ENCODE measurements at regions not wholly inside any gene's neighbourhood (a gene's known extent, or its start where the extent isn't known, plus 50 kb on each side); places are given as distances from the start of the nearest gene placed in this dataset.
"Not testable (repeated sequence)": the region's sequence is repeated elsewhere in the genome, so short reads cannot be mapped to it uniquely, and the experiment has no call there.

DNA sequence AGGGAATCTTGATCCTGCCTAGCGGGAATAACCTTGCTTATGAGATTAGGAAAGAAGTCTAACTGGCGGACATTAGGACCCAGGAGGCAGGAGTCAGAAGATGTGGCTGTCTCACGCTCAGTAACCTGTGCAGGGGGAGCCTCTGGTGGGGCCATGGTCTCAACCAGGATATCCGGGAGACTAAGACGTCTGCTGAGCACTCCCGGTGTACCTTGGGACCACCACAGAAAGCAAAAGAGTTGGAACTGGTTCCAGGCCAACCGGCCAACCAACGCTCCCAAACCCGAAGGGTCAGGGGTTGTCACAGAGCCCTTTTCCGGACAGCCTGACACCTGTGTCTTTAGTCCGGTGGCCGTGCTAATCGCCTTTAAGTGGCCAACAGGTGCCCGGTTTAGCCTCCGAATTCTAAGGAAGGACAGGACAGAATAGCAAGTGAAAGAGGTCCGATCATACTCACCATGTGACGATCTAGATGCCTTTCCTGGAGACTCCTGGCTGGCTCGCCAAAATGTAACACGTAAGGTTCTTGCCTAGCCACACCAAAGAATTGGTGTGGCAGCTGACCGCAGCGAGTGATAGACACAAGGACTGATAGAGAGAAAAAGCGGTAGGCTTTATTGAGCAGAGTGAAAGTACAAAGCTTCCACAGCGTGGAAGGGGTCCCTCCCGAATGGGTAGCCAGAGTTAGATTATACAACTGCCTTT, 103.9 kb upstream of the DIAPH3 start:
- TF ChIP-seq, protein P1, sequence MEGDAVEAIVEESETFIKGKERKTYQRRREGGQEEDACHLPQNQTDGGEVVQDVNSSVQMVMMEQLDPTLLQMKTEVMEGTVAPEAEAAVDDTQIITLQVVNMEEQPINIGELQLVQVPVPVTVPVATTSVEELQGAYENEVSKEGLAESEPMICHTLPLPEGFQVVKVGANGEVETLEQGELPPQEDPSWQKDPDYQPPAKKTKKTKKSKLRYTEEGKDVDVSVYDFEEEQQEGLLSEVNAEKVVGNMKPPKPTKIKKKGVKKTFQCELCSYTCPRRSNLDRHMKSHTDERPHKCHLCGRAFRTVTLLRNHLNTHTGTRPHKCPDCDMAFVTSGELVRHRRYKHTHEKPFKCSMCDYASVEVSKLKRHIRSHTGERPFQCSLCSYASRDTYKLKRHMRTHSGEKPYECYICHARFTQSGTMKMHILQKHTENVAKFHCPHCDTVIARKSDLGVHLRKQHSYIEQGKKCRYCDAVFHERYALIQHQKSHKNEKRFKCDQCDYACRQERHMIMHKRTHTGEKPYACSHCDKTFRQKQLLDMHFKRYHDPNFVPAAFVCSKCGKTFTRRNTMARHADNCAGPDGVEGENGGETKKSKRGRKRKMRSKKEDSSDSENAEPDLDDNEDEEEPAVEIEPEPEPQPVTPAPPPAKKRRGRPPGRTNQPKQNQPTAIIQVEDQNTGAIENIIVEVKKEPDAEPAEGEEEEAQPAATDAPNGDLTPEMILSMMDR (IDR thresholded peaks at IDR 0.05; ENCODE audit: borderline replicate concordance, insufficient read depth, low read depth, low read length) = no peak
- peak overlapping the region; percentile 61 for H3K4me3 ChIP-seq (ENCODE audit: low read depth, low read length)

DNA sequence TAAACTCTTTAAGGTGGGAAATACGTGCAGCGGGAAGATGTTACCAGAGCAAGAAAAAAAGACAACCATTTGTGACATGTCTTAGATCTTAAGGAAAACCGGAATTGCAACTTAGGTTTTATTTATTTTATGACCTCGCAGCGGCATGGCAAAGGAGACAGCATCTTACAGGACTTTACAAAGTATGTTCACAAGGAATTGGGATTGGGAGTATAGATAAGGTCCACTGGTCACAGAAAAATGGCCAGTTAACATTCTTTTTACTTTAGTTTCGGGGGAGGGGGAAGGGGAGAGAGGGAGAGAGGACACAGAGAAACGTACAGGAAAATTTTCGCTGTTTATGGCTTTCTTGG, 104.5 kb upstream of the DIAPH3 start:
- TF ChIP-seq, protein P1 (IDR thresholded peaks at IDR 0.05; ENCODE audit: borderline replicate concordance, insufficient read depth, low read depth, low read length) = no peak

DNA sequence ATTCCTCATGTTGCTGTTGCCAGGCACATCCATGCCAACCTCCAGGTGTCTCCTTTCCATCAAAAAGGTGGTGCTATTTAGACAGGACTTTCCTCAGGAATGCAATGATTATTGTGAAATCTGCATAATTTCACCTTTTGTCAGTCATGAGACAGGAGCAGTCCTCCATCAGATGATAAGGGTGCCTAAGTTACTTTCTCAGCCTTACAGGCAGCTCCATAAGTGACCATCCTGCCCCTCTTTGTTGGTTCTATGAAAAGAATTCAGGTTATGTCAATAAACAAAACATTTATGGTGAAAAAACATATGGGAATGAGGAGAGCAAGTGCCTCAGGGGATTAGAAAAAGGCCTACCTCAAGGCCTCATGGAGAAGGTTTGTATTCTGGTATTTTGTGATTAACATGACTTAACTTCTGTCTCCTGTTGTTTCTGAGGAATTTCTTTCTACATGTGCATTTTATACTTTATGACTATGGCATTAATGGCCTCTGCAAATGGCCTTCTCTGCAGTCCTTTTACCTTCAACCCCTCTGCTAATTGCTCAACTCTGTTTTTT, 110.3 kb upstream of the DIAPH3 start:
- no peak overlapping the region for H3K4me3 ChIP-seq (ENCODE audit: low read depth, low read length)
- TF ChIP-seq, protein P1 (IDR thresholded peaks at IDR 0.05; ENCODE audit: borderline replicate concordance, insufficient read depth, low read depth, low read length) = no peak

More for the DNA sequence above, 104.5 kb upstream of the DIAPH3 start:
- peak overlapping the region; percentile 61 for H3K4me3 ChIP-seq (ENCODE audit: low read depth, low read length)

DNA sequence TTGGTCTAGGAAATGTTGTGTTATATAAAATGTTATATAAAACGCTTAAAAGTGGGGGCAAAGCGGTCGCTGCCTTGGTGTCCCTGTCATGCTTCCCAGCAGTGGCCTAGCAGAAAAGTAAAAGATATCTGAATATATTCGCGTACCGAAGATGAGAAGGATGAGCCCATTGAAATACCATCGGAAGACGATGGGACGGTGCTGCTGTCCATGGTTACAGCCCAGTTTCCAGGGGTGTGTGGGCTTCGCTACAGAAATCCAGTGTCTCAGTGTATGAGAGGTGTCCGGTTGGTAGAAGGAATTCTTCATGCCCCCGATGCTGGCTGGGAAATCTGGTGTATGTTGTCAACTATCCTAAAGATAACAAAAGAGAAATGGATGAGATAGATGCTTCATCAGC, 110.9 kb upstream of the DIAPH3 start:
- no peak overlapping the region for H3K4me3 ChIP-seq (ENCODE audit: low read depth, low read length)
- TF ChIP-seq, protein P1 (IDR thresholded peaks at IDR 0.05; ENCODE audit: borderline replicate concordance, insufficient read depth, low read depth, low read length) = no peak

DNA sequence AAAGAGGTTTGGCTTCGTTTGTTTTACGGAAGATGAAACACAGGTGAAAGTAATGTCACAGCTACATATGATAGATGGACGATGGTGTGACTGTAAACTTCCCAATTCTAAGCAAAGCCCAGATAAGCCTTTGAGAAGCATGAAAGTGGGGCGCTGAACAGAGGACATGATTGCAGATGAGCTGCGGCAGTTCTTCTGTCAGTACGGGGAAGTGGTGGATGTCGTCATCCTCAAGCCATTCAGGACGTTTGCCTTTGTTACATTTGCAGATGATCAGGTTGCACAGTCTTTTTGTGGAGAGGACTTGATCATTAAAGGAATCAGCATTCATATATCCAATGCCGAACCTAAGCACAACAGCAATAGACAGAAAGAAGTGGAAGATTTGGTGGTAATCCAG, 111.5 kb upstream of the DIAPH3 start:
- H3K4me3 ChIP-seq (ENCODE audit: low read depth, low read length) = no peak overlapping the region
- TF ChIP-seq, protein P1 (IDR thresholded peaks at IDR 0.05; ENCODE audit: borderline replicate concordance, insufficient read depth, low read depth, low read length) = no peak

DNA sequence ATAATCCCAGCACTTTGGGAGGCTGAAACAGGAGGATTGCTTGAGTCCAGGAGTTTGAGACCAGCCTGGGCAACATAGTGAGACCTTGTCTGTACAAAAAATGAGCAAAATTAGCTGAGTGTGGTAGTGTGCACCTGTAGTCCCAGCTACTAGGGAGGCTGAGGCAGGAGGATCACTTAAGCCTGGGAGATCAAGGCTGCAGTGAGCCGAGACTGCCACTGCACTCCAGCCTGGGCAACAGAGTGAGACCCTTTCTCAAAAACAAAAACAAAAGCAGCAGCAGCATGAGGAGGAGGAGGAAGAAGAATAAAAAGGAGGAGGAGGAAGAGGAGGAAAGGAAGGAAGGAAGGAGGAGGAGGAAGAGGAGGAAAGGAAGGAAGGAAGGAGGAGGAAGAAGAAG, 116.5 kb upstream of the TDRD3 start:
- H3K4me3 ChIP-seq (ENCODE audit: low read depth, low read length) = not testable (repeated sequence)

DNA sequence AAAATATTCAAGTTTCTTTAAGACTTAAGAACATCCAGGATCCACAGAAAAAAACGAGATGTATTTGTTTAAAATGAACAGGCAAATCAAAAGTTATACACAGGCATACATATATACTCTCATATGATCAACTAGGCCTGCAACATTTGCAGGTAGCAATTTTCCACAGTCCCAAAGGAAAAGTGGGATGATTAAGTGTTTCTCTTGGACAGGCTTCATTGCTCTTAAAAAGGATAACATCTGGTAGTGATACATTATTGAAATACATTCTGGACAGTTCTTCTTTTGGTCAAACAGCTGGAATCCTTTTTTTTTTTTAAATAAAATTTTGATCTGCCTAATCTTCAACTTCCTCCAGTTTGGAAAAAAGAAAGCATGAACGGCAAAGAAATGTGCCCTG, 114.8 kb upstream of the TDRD3 start:
- TF ChIP-seq, protein P1 (IDR thresholded peaks at IDR 0.05; ENCODE audit: borderline replicate concordance, insufficient read depth, low read depth, low read length) = no peak
- no peak overlapping the region for H3K4me3 ChIP-seq (ENCODE audit: low read depth, low read length)
